Smooth muscle cell (in vitro differentiated cells): ENCODE measurements at regions not wholly inside any gene's neighbourhood (a gene's known extent, or its start where the extent isn't known, plus 50 kb on each side); places are given as distances from the start of the nearest gene placed in this dataset.

Experiments used
- DNase-seq: peaks from one replicate; lab custom pipeline; 2025; ENCODE audit not compliant: unreplicated experiment; lab: John Stamatoyannopoulos, UW
- H2AFZ ChIP-seq: fragments of 200-600 bp; sonication (generic); 2 replicates; pipeline ENCODE4 v1.6.0; 2016; ENCODE audit warnings: antibody characterized with exemption, low read depth, mild to moderate bottlenecking
- H3F3A ChIP-seq: fragments of 200-600 bp; sonication (generic); 2 replicates; pipeline ENCODE4 v1.6.0; 2017; ENCODE audit warnings: antibody characterized with exemption, low read depth
- H3K27ac ChIP-seq: fragments of 200-600 bp; sonication (generic); 2 replicates; pipeline ENCODE4 v1.5.1; 2016; ENCODE audit warnings: low read depth, mild to moderate bottlenecking
- H3K27me3 ChIP-seq: fragments of 200-600 bp; sonication (generic); 2 replicates; pipeline ENCODE4 v1.6.1; 2016; ENCODE audit warnings: low read depth, mild to moderate bottlenecking
- H3K36me3 ChIP-seq: fragments of 200-600 bp; sonication (generic); 2 replicates; pipeline ENCODE4 v1.5.1; 2016; ENCODE audit warnings: low read depth
- H3K4me1 ChIP-seq: fragments of 200-600 bp; sonication (generic); 2 replicates; pipeline ENCODE4 v1.5.1; 2016; ENCODE audit warnings: low read depth
- H3K4me2 ChIP-seq: fragments of 200-600 bp; sonication (generic); 2 replicates; pipeline ENCODE4 v1.6.0; 2016; ENCODE audit warnings: mild to moderate bottlenecking
- H3K4me3 ChIP-seq: fragments of 200-600 bp; sonication (generic); 2 replicates; pipeline ENCODE4 v1.5.1; 2016; ENCODE audit warnings: mild to moderate bottlenecking
- H3K79me2 ChIP-seq: fragments of 200-600 bp; sonication (generic); 2 replicates; pipeline ENCODE4 v1.6.0; 2016; ENCODE audit warnings: low read depth, mild to moderate bottlenecking
- H3K9ac ChIP-seq: fragments of 200-600 bp; sonication (generic); 2 replicates; pipeline ENCODE4 v1.6.0; 2016; ENCODE audit warnings: low read depth
- H3K9me3 ChIP-seq: fragments of 200-600 bp; sonication (generic); replicated peaks from 2 replicates; pipeline ENCODE4 v1.5.1; 2016; ENCODE audit warnings: low read depth
- H4K20me1 ChIP-seq: fragments of 200-600 bp; sonication (generic); 2 replicates; pipeline ENCODE4 v1.6.0; 2016; ENCODE audit warnings: low read depth
- CTCF ChIP-seq: fragments of 200-600 bp; sonication (generic); IDR thresholded peaks from 2 replicates; pipeline ENCODE4 v1.5.1; 2017; ENCODE audit warnings: borderline replicate concordance, mild to moderate bottlenecking, antibody characterized with exemption; ENCODE audit not compliant: insufficient read depth, poor library complexity, severe bottlenecking
- WGBS: methylation state at CpG from one replicate; pipeline ENCODE4 v1.1.7; 2016; ENCODE audit warnings: low lambda C conversion rate; 5-methylcytosine and 5-hydroxymethylcytosine counted together

- no peaks in the 10 kb centered on the region for H3F3A ChIP-seq
- H2AFZ ChIP-seq = no peak overlapping the region
- no peaks in the 10 kb centered on the region for H3K27me3 ChIP-seq
- H3K9me3 ChIP-seq = no peaks in the 10 kb centered on the region
- no peaks in the 10 kb centered on the region for H4K20me1 ChIP-seq
- no peak overlapping the region for H3K4me2 ChIP-seq
- no peaks in the 10 kb centered on the region for H3K36me3 ChIP-seq
- WGBS = 56% methylated on average over 5 of the region's 5 CpGs
- H3K27ac ChIP-seq = peak overlapping the region; percentile 14
- no peaks in the 10 kb centered on the region for H3K4me1 ChIP-seq
- H3K9ac ChIP-seq = no peak overlapping the region
- TF ChIP-seq CTCF = no peak
- H3K4me3 ChIP-seq = no peak overlapping the region
- H3K79me2 ChIP-seq = no peaks in the 10 kb centered on the region
- DNase-seq = no peak
Observed at GRCh38 chrX:857376-857775, 226.8 kb downstream of the SHOX start.

- H3K27me3 ChIP-seq = no peaks in the 10 kb centered on the region
- H3K9me3 ChIP-seq = no peaks in the 10 kb centered on the region
- no peaks in the 10 kb centered on the region for H3K36me3 ChIP-seq
- peak overlapping the region; percentile 15 for H3K4me2 ChIP-seq
- no peak overlapping the region for H3K9ac ChIP-seq
- peak overlapping the region; percentile 14 for H3K27ac ChIP-seq
- no peaks in the 10 kb centered on the region for H4K20me1 ChIP-seq
- H2AFZ ChIP-seq = no peak overlapping the region
- H3F3A ChIP-seq = no peaks in the 10 kb centered on the region
- no peak for TF ChIP-seq CTCF
- WGBS = 58% methylated on average over 14 of the region's 14 CpGs
- no peak for DNase-seq
- no peaks in the 10 kb centered on the region for H3K79me2 ChIP-seq
- H3K4me1 ChIP-seq = no peaks in the 10 kb centered on the region
- no peak overlapping the region for H3K4me3 ChIP-seq
Observed at GRCh38 chrX:856566-857290, 226.1 kb downstream of the SHOX start.

- no peaks in the 10 kb centered on the region for H3K36me3 ChIP-seq
- no peak overlapping the region for H3K4me3 ChIP-seq
- no peak for DNase-seq
- no peaks in the 10 kb centered on the region for H3K79me2 ChIP-seq
- H2AFZ ChIP-seq = no peak overlapping the region
- no peak overlapping the region for H3K9ac ChIP-seq
- WGBS = 81% methylated on average over 7 of the region's 7 CpGs
- H3K27me3 ChIP-seq = no peaks in the 10 kb centered on the region
- no peaks in the 10 kb centered on the region for H4K20me1 ChIP-seq
- no peak overlapping the region for H3K27ac ChIP-seq
- TF ChIP-seq CTCF = no peak
- no peak overlapping the region for H3K4me2 ChIP-seq
- H3K4me1 ChIP-seq = no peaks in the 10 kb centered on the region
- no peaks in the 10 kb centered on the region for H3K9me3 ChIP-seq
- no peaks in the 10 kb centered on the region for H3F3A ChIP-seq
Observed at GRCh38 chrX:853304-853703, 222.7 kb downstream of the SHOX start.

DNA sequence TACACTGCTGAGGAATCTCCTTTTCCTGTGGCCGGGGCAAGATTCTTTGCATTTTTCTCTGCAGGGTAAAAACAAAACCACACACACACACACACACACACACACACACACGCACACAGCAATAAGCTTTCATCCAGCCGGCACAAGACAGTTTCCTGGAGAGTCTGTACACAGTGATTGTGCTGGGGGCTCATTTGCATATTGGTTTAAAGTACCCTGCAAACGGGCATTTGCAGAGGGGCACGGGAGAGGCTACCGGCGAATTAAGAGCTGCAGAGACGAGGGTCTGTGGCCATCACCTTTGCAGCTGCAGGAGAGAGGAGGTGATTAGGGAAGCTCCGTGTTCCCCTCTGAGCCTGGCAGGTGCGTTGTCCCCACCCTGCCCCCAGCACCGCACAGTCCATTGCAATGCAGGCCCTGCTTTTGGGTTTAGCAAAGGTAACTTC, 219.9 kb downstream of the SHOX start:
- TF ChIP-seq CTCF = no peak
- Histone ChIP-seq H3K27ac (no peak overlapping the region), H4K20me1 (no peaks in the 10 kb centered on the region), H3K4me2 (no peak overlapping the region), H3K79me2 (no peaks in the 10 kb centered on the region), H3K4me3 (no peak overlapping the region), H3K9ac (no peak overlapping the region), H3K36me3 (no peaks in the 10 kb centered on the region), H3K9me3 (no peaks in the 10 kb centered on the region), H3F3A (no peaks in the 10 kb centered on the region), H2AFZ (no peak overlapping the region), H3K4me1 (no peaks in the 10 kb centered on the region), H3K27me3 (no peaks in the 10 kb centered on the region)
- 35% methylated on average over 11 of the region's 11 CpGs for WGBS
- DNase-seq = no peak
